CD4-positive, alpha-beta memory T cell (primary cell): ENCODE measurements at regions not wholly inside any gene's neighbourhood (a gene's known extent, or its start where the extent isn't known, plus 50 kb on each side); places are given as distances from the start of the nearest gene placed in this dataset.

Source experiments
- CTCF ChIA-PET: fragments of 350-600 bp; sonication (Branson Sonifier 250); formaldehyde crosslinking; loops from one replicate; lab custom pipeline; 2021; ENCODE audit warnings: inconsistent platforms; ENCODE audit not compliant: partially characterized antibody; lab: Charles Lee
- POLR2A ChIA-PET: fragments of 350-600 bp; sonication (Branson Sonifier 250); formaldehyde crosslinking; loops from one replicate; lab custom pipeline; 2021; ENCODE audit not compliant: partially characterized antibody; lab: Charles Lee
- DNase-seq, 5 donors: peaks; one replicate each; pipeline versions ENCODE4 v3.0.0 to v3.0.0-alpha.2; 2020 to 2022; ENCODE audit warnings: mixed read lengths in 1 of 5
- H3K27ac ChIP-seq: one replicate; pipeline ENCODE4 v1.7.0; 2013; ENCODE audit warnings: low read depth, low read length
- H3K27me3 ChIP-seq: 2 replicates; pipeline ENCODE4 v1.7.0; 2013; ENCODE audit warnings: mild to moderate bottlenecking, low read length, moderate library complexity; ENCODE audit not compliant: insufficient read depth
- H3K36me3 ChIP-seq: 2 replicates; pipeline ENCODE4 v1.7.0; 2013; ENCODE audit warnings: mild to moderate bottlenecking, low read length, moderate library complexity; ENCODE audit not compliant: insufficient read depth
- H3K4me1 ChIP-seq: 2 replicates; pipeline ENCODE4 v1.7.0; 2013; ENCODE audit warnings: mild to moderate bottlenecking, low read length, moderate library complexity; ENCODE audit not compliant: insufficient read depth
- H3K4me3 ChIP-seq, 2 donors: one replicate each; pipeline ENCODE4 v1.7.0; 2013; ENCODE audit warnings: low read length in 2 of 2, mild to moderate bottlenecking in 1 of 2
- H3K9me3 ChIP-seq, 2 donors: one replicate each; pipeline ENCODE4 v1.7.0; 2013; ENCODE audit warnings: low read length in 2 of 2, control low read depth in 1 of 2; ENCODE audit not compliant: control insufficient read depth in 1 of 2
- H3K27ac Mint-ChIP-seq, 7 donors: one replicate each; pipeline ENCODE4 v1.8.0; 2020 to 2021; ENCODE audit warnings: mixed read lengths in 7 of 7, mild to moderate bottlenecking in 6 of 7, inconsistent platforms in 3 of 7, moderate library complexity in 3 of 7
- H3K27me3 Mint-ChIP-seq, 2 donors: one replicate each; pipeline ENCODE4 v1.8.0; 2020 to 2021; ENCODE audit warnings: mixed read lengths in 2 of 2
- H3K36me3 Mint-ChIP-seq, 2 donors: one replicate each; pipeline ENCODE4 v1.8.0; 2020 to 2021; ENCODE audit warnings: mixed read lengths in 2 of 2, inconsistent platforms in 1 of 2, mild to moderate bottlenecking in 1 of 2
- H3K4me1 Mint-ChIP-seq, 4 donors: one replicate each; pipeline ENCODE4 v1.8.0; 2020 to 2021; ENCODE audit warnings: mixed read lengths in 4 of 4, mild to moderate bottlenecking in 1 of 4
- H3K4me3 Mint-ChIP-seq, 8 donors: one replicate each; pipeline ENCODE4 v1.8.0; 2020 to 2021; ENCODE audit warnings: mixed read lengths in 8 of 8, mild to moderate bottlenecking in 7 of 8, moderate library complexity in 6 of 8, inconsistent platforms in 3 of 8
- H3K9me3 Mint-ChIP-seq, 8 donors: one replicate each; pipeline ENCODE4 v1.8.0; 2020 to 2021; ENCODE audit warnings: mixed read lengths in 8 of 8, mild to moderate bottlenecking in 5 of 8, inconsistent platforms in 3 of 8, moderate library complexity in 1 of 8
- intact Hi-C: fragments of 100-400 bp; cut with micrococcal nuclease; formaldehyde crosslinking; loops from one replicate; pipeline ENCODE4 v1.15.1; 2023

- Histone ChIP-seq H3K27me3 (no peaks in the 10 kb centered on the region), H3K4me3 (no peak overlapping the region), H3K27ac (no peak overlapping the region), H3K9me3 (no peaks in the 10 kb centered on the region), H3K36me3 (no peaks in the 10 kb centered on the region), H3K4me1 (no peaks in the 10 kb centered on the region)
- no peak overlapping the region for H3K4me3 Mint-ChIP-seq
- intact Hi-C loops, result no loop called here
- peaks cover 0 to 5% (median 3%) of the 10 kb centered on the region in 8 donors for H3K9me3 Mint-ChIP-seq
- ChIA-PET POLR2A (no interaction called here), CTCF (interaction anchor here (1.1 to 1.3 kb wide), 2 partner anchors 13 to 326 kb away, joined by 4 read pairs; no protein-coding TSS in a partner anchor)
- H3K36me3 Mint-ChIP-seq, result peaks cover 0 to 4% of the 10 kb centered on the region in 2 donors
- no peak overlapping the region for H3K27ac Mint-ChIP-seq
- DNase-seq, result no peak
- peaks cover 8 to 22% of the 10 kb centered on the region in 2 donors for H3K27me3 Mint-ChIP-seq
- H3K4me1 Mint-ChIP-seq, result peaks cover 0 to 5% (median 1%) of the 10 kb centered on the region in 4 donors
These were observed 229.1 kb downstream of the NFATC2 start for GRCh38 chr20:51313358-51313827.

- Histone ChIP-seq H3K9me3 (no peaks in the 10 kb centered on the region), H3K4me3 (no peak overlapping the region), H3K27ac (no peak overlapping the region), H3K4me1 (no peaks in the 10 kb centered on the region), H3K36me3 (no peaks in the 10 kb centered on the region), H3K27me3 (no peaks in the 10 kb centered on the region)
- ChIA-PET POLR2A (no interaction called here), CTCF (interaction anchor here (1.3 kb wide), 1 partner anchor 14 kb away, joined by 4 read pairs; no protein-coding TSS in a partner anchor)
- Mint-ChIP-seq H3K4me3 (no peak overlapping the region), H3K36me3 (peaks cover 0 to 4% of the 10 kb centered on the region in 2 donors), H3K27me3 (peaks cover 8 to 22% of the 10 kb centered on the region in 2 donors), H3K9me3 (peaks cover 0 to 5% (median 3%) of the 10 kb centered on the region in 8 donors), H3K27ac (no peak overlapping the region), H3K4me1 (no peaks in the 10 kb centered on the region)
- DNase-seq, result no peak
- intact Hi-C loops, result no loop called here
These were observed 230.1 kb downstream of the NFATC2 start for GRCh38 chr20:51312480-51312783.

GRCh38 chr20:51311636-51312479 is 230.7 kb downstream of the NFATC2 start:
- H3K27ac ChIP-seq, result no peak overlapping the region
- POLR2A ChIA-PET, result no interaction called here
- Mint-ChIP-seq H3K9me3 (peaks cover 0 to 5% (median 3%) of the 10 kb centered on the region in 8 donors), H3K4me3 (no peak overlapping the region), H3K27ac (no peak overlapping the region), H3K36me3 (peaks cover 0 to 4% of the 10 kb centered on the region in 2 donors), H3K27me3 (peaks cover 9 to 25% of the 10 kb centered on the region in 2 donors), H3K4me1 (peaks cover 0 to 2% (median under 1%) of the 10 kb centered on the region in 4 donors)
- DNase-seq, result no peak
- H3K9me3 ChIP-seq, result no peaks in the 10 kb centered on the region
- no peaks in the 10 kb centered on the region for H3K4me1 ChIP-seq
- no peaks in the 10 kb centered on the region for H3K27me3 ChIP-seq
- intact Hi-C loops, result no loop called here
- no peaks in the 10 kb centered on the region for H3K36me3 ChIP-seq
- CTCF ChIA-PET, result interaction anchor here (1.1 kb wide), 1 partner anchor 13 kb away, joined by 4 read pairs; no protein-coding TSS in a partner anchor
- no peak overlapping the region for H3K4me3 ChIP-seq

GRCh38 chr20:51310216-51310615 is 232.3 kb downstream of the NFATC2 start:
- peaks cover 0 to 6% (median 3%) of the 10 kb centered on the region in 4 donors for H3K4me1 Mint-ChIP-seq
- CTCF ChIA-PET, result interaction anchor here (0.7 to 7.0 kb wide), 6 partner anchors 8 to 323 kb away, joined by 3 to 173 read pairs (median 6); no protein-coding TSS in a partner anchor
- Histone ChIP-seq H3K36me3 (no peaks in the 10 kb centered on the region), H3K4me3 (no peak overlapping the region), H3K4me1 (no peaks in the 10 kb centered on the region), H3K9me3 (no peaks in the 10 kb centered on the region), H3K27ac (no peak overlapping the region), H3K27me3 (no peaks in the 10 kb centered on the region)
- peak overlapping the region in 1 of 7 donors; percentile 55 for H3K27ac Mint-ChIP-seq
- no peak overlapping the region for H3K4me3 Mint-ChIP-seq
- H3K36me3 Mint-ChIP-seq, result peaks cover 0 to 3% of the 10 kb centered on the region in 2 donors
- DNase-seq, result no peak
- H3K9me3 Mint-ChIP-seq, result peaks cover 0 to 2% (median 0%) of the 10 kb centered on the region in 8 donors
- POLR2A ChIA-PET, result no interaction called here
- intact Hi-C loops, result no loop called here
- peaks cover 9 to 25% of the 10 kb centered on the region in 2 donors for H3K27me3 Mint-ChIP-seq

- peaks cover 0 to 6% (median 3%) of the 10 kb centered on the region in 4 donors for H3K4me1 Mint-ChIP-seq
- intact Hi-C loops, result no loop called here
- peaks cover 10 to 23% of the 10 kb centered on the region in 2 donors for H3K27me3 Mint-ChIP-seq
- Histone ChIP-seq H3K36me3 (no peaks in the 10 kb centered on the region), H3K4me3 (no peak overlapping the region), H3K4me1 (no peaks in the 10 kb centered on the region), H3K27me3 (no peaks in the 10 kb centered on the region), H3K9me3 (no peaks in the 10 kb centered on the region), H3K27ac (no peak overlapping the region)
- ChIA-PET POLR2A (no interaction called here), CTCF (interaction anchor here (0.5 to 7.0 kb wide), 10 partner anchors 9 to 1975 kb away, joined by 3 to 173 read pairs (median 6); partner anchors contain the start of gene BCAS4)
- H3K4me3 Mint-ChIP-seq, result no peak overlapping the region
- no peak for DNase-seq
- H3K36me3 Mint-ChIP-seq, result no peaks in the 10 kb centered on the region
- H3K27ac Mint-ChIP-seq, result peak overlapping the region in 1 of 7 donors; percentile 43
- H3K9me3 Mint-ChIP-seq, result no peaks in the 10 kb centered on the region
These were observed 233.4 kb downstream of the NFATC2 start for GRCh38 chr20:51309128-51309527.

GRCh38 chr20:51306521-51307358 is 235.8 kb downstream of the NFATC2 start:
- Histone ChIP-seq H3K27ac (no peak overlapping the region), H3K4me3 (no peak overlapping the region), H3K4me1 (no peaks in the 10 kb centered on the region), H3K36me3 (no peaks in the 10 kb centered on the region), H3K9me3 (no peaks in the 10 kb centered on the region), H3K27me3 (no peaks in the 10 kb centered on the region)
- Mint-ChIP-seq H3K4me1 (peaks cover 0 to 6% (median 3%) of the 10 kb centered on the region in 4 donors), H3K9me3 (no peaks in the 10 kb centered on the region), H3K27ac (peak overlapping the region in 2 of 7 donors; percentile 12 to 39), H3K4me3 (no peak overlapping the region), H3K36me3 (no peaks in the 10 kb centered on the region), H3K27me3 (peaks cover 13 to 15% of the 10 kb centered on the region in 2 donors)
- CTCF ChIA-PET, result interaction anchor here (0.6 to 7.0 kb wide), 25 partner anchors 8 to 1702 kb away, joined by 3 to 173 read pairs (median 3); partner anchors contain the start of gene BCAS4
- POLR2A ChIA-PET, result interaction anchor here (1.0 kb wide), 2 partner anchors 319 to 512 kb away, joined by 4 read pairs; partner anchors contain the start of gene BCAS4
- peak; percentile 55 to 65 (median 59) for DNase-seq
- intact Hi-C loops, result loop anchor here (1.0 kb wide), 1 partner anchor 516 kb away; no protein-coding TSS in a partner anchor
